ENCODE measurements at regions not wholly inside any gene's neighbourhood (a gene's known extent, or its start where the extent isn't known, plus 50 kb on each side); places are given as distances from the start of the nearest gene placed in this dataset.

- ChIA-PET POLR2A (interaction anchor here (0.7 to 5.8 kb wide), 7 partner anchors 8 to 75 kb away, joined by 3 to 40 read pairs (median 7); partner anchors contain the start of gene RTN4), CTCF (interaction anchor here (0.6 to 1.5 kb wide), 3 partner anchors 9 to 603 kb away, joined by 3 read pairs; no protein-coding TSS in a partner anchor)
- no peak for TF ChIP-seq ZNF384 (IDR thresholded peaks at IDR 0.05)
- no peak for TF ChIP-seq BHLHE40 (IDR thresholded peaks at IDR 0.05; ENCODE audit: borderline replicate concordance)
- no peak for TF ChIP-seq FOXM1 (IDR thresholded peaks at IDR 0.05; ENCODE audit: borderline replicate concordance)
- no peak for TF ChIP-seq ELF4 (IDR thresholded peaks at IDR 0.05)
- TF ChIP-seq LEF1 (IDR thresholded peaks at IDR 0.05; ENCODE audit: borderline replicate concordance), result no peak
- TF ChIP-seq PKNOX1 (IDR thresholded peaks at IDR 0.05), result no peak
- TF ChIP-seq SUZ12 (IDR thresholded peaks at IDR 0.05), result no peak
- no peak for TF ChIP-seq L3MBTL2 (conservative IDR thresholded peaks at IDR 0.05)
- no peak for TF ChIP-seq NFRKB (IDR thresholded peaks at IDR 0.05)
- no peak for TF ChIP-seq SP1 (IDR thresholded peaks at IDR 0.05)
- TF ChIP-seq ARNT (IDR thresholded peaks at IDR 0.05), result no peak
- no peak for TF ChIP-seq CTBP1 (IDR thresholded peaks at IDR 0.05; ENCODE audit: borderline replicate concordance)
- TF ChIP-seq FOXK2 (IDR thresholded peaks at IDR 0.05), result no peak
- peak; percentile 38 for DNase-seq (ENCODE audit: extremely low spot score)
These were observed 62.2 kb upstream of the RTN4 start for GRCh38 chr2:55112229-55113031.

- DNase-seq (ENCODE audit: extremely low spot score), result peak; percentile 63
- TF ChIP-seq PKNOX1 (IDR thresholded peaks at IDR 0.05) (peak; percentile 29), L3MBTL2 (conservative IDR thresholded peaks at IDR 0.05) (peak; percentile 44; the same call in 1 of the 2 replicates), BHLHE40 (IDR thresholded peaks at IDR 0.05; ENCODE audit: borderline replicate concordance) (no peak), NFRKB (IDR thresholded peaks at IDR 0.05) (no peak), ARNT (IDR thresholded peaks at IDR 0.05) (0 out of 2 replicates have a peak, but pooled peaks have one; percentile 14), FOXK2 (IDR thresholded peaks at IDR 0.05) (no peak), ZNF384 (IDR thresholded peaks at IDR 0.05) (no peak)
- CTCF ChIA-PET, result interaction anchor here (1.4 to 1.5 kb wide), 2 partner anchors 9 to 11 kb away, joined by 3 read pairs; no protein-coding TSS in a partner anchor
- POLR2A ChIA-PET, result interaction anchor here (0.8 to 5.8 kb wide), 6 partner anchors 8 to 75 kb away, joined by 3 to 40 read pairs (median 8); partner anchors contain the start of gene RTN4
These were observed 61.4 kb upstream of the RTN4 start for GRCh38 chr2:55111570-55112228.

GRCh38 chr2:55111230-55111569, 60.9 kb upstream of the RTN4 start:
- POLR2A ChIA-PET, result interaction anchor here (2.1 to 5.8 kb wide), 4 partner anchors 8 to 61 kb away, joined by 7 to 40 read pairs (median 10); partner anchors contain the start of gene RTN4
- no peak for DNase-seq (ENCODE audit: extremely low spot score)
- CTCF ChIA-PET, result interaction anchor here (1.4 kb wide), 1 partner anchor 10 kb away, joined by 3 read pairs; no protein-coding TSS in a partner anchor
- TF ChIP-seq NFRKB (IDR thresholded peaks at IDR 0.05) (no peak), PKNOX1 (IDR thresholded peaks at IDR 0.05) (no peak), FOXA1 (IDR thresholded peaks at IDR 0.05) (no peak), CTBP1 (IDR thresholded peaks at IDR 0.05; ENCODE audit: borderline replicate concordance) (no peak), ZNF384 (IDR thresholded peaks at IDR 0.05) (no peak), ARNT (IDR thresholded peaks at IDR 0.05) (no peak), ELF4 (IDR thresholded peaks at IDR 0.05) (no peak), FOXM1 (IDR thresholded peaks at IDR 0.05; ENCODE audit: borderline replicate concordance) (no peak), SP1 (IDR thresholded peaks at IDR 0.05) (no peak), BHLHE40 (IDR thresholded peaks at IDR 0.05; ENCODE audit: borderline replicate concordance) (no peak), SUZ12 (IDR thresholded peaks at IDR 0.05) (no peak), L3MBTL2 (conservative IDR thresholded peaks at IDR 0.05) (no peak), FOXK2 (IDR thresholded peaks at IDR 0.05) (no peak), LEF1 (IDR thresholded peaks at IDR 0.05; ENCODE audit: borderline replicate concordance) (no peak), HDGF (IDR thresholded peaks at IDR 0.05; ENCODE audit: borderline replicate concordance) (no peak), TARDBP (IDR thresholded peaks at IDR 0.05) (no peak)

- no peak for DNase-seq (ENCODE audit: extremely low spot score)
- CTCF ChIA-PET, result interaction anchor here (1.8 kb wide), 1 partner anchor 36 kb away, joined by 4 read pairs; no protein-coding TSS in a partner anchor
- TF ChIP-seq TARDBP (IDR thresholded peaks at IDR 0.05), result no peak
- TF ChIP-seq ELF4 (IDR thresholded peaks at IDR 0.05), result no peak
- no peak for TF ChIP-seq FOXM1 (IDR thresholded peaks at IDR 0.05; ENCODE audit: borderline replicate concordance)
- no peak for TF ChIP-seq FOXK2 (IDR thresholded peaks at IDR 0.05)
- TF ChIP-seq SUZ12 (IDR thresholded peaks at IDR 0.05), result no peak
- no peak for TF ChIP-seq HDGF (IDR thresholded peaks at IDR 0.05; ENCODE audit: borderline replicate concordance)
- no peak for TF ChIP-seq NFRKB (IDR thresholded peaks at IDR 0.05)
- no peak for TF ChIP-seq SP1 (IDR thresholded peaks at IDR 0.05)
- no peak for TF ChIP-seq ARNT (IDR thresholded peaks at IDR 0.05)
- TF ChIP-seq BHLHE40 (IDR thresholded peaks at IDR 0.05; ENCODE audit: borderline replicate concordance), result no peak
- no peak for TF ChIP-seq ZNF384 (IDR thresholded peaks at IDR 0.05)
- TF ChIP-seq FOXA1 (IDR thresholded peaks at IDR 0.05), result no peak
- TF ChIP-seq LEF1 (IDR thresholded peaks at IDR 0.05; ENCODE audit: borderline replicate concordance), result no peak
- TF ChIP-seq L3MBTL2 (conservative IDR thresholded peaks at IDR 0.05), result no peak
- no peak for TF ChIP-seq CTBP1 (IDR thresholded peaks at IDR 0.05; ENCODE audit: borderline replicate concordance)
- TF ChIP-seq PKNOX1 (IDR thresholded peaks at IDR 0.05), result no peak
- POLR2A ChIA-PET, result interaction anchor here (0.7 to 2.4 kb wide), 2 partner anchors 9 to 58 kb away, joined by 3 to 7 read pairs; partner anchors contain the start of gene RTN4
These were observed 59.1 kb upstream of the RTN4 start for GRCh38 chr2:55109219-55109891.

All from HEK293T (cell line).